ENCODE measurements at regions not wholly inside any gene's neighbourhood (a gene's known extent, or its start where the extent isn't known, plus 50 kb on each side); places are given as distances from the start of the nearest gene placed in this dataset.

DNA sequence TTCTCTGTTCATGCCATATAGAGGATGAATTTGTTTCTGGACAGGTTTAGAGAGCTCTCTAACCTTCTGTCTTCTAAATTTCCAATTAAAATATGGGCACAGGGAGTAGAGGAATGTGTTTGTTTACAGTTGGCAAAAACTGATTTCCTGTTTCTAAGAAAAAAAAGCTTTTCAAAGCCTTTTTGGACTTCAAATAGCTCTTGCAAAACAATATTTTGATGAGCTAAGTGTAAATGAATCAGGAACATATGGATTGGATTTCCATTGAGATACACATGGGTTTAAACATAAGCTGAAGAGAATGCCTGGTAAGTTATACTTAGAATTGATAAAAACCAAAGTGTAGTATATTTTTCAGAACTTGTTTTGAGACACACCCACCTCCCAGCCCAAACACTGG, 677.5 kb downstream of the NYAP2 start:
- TF ChIP-seq CTCF (IDR thresholded peaks at IDR 0.05; ENCODE audit: low read depth, low read length, missing input control) = no peak
- TF ChIP-seq, protein P1, sequence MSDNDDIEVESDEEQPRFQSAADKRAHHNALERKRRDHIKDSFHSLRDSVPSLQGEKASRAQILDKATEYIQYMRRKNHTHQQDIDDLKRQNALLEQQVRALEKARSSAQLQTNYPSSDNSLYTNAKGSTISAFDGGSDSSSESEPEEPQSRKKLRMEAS (IDR thresholded peaks at IDR 0.05) = no peak
- no peak for TF ChIP-seq RAD21 (IDR thresholded peaks at IDR 0.05)
- TF ChIP-seq, protein P2, sequence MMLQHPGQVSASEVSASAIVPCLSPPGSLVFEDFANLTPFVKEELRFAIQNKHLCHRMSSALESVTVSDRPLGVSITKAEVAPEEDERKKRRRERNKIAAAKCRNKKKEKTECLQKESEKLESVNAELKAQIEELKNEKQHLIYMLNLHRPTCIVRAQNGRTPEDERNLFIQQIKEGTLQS (IDR thresholded peaks at IDR 0.05) = no peak
- no peak for TF ChIP-seq JUND (IDR thresholded peaks at IDR 0.05)
- TF ChIP-seq, protein P3, sequence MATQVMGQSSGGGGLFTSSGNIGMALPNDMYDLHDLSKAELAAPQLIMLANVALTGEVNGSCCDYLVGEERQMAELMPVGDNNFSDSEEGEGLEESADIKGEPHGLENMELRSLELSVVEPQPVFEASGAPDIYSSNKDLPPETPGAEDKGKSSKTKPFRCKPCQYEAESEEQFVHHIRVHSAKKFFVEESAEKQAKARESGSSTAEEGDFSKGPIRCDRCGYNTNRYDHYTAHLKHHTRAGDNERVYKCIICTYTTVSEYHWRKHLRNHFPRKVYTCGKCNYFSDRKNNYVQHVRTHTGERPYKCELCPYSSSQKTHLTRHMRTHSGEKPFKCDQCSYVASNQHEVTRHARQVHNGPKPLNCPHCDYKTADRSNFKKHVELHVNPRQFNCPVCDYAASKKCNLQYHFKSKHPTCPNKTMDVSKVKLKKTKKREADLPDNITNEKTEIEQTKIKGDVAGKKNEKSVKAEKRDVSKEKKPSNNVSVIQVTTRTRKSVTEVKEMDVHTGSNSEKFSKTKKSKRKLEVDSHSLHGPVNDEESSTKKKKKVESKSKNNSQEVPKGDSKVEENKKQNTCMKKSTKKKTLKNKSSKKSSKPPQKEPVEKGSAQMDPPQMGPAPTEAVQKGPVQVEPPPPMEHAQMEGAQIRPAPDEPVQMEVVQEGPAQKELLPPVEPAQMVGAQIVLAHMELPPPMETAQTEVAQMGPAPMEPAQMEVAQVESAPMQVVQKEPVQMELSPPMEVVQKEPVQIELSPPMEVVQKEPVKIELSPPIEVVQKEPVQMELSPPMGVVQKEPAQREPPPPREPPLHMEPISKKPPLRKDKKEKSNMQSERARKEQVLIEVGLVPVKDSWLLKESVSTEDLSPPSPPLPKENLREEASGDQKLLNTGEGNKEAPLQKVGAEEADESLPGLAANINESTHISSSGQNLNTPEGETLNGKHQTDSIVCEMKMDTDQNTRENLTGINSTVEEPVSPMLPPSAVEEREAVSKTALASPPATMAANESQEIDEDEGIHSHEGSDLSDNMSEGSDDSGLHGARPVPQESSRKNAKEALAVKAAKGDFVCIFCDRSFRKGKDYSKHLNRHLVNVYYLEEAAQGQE (IDR thresholded peaks at IDR 0.05) = no peak
- no peak for TF ChIP-seq RXRA (IDR thresholded peaks at IDR 0.05)
- no peak for TF ChIP-seq TAF1 (conservative IDR thresholded peaks at IDR 0.05)
- TF ChIP-seq ZBTB33 (IDR thresholded peaks at IDR 0.05) = no peak
- TF ChIP-seq HNF4G (IDR thresholded peaks at IDR 0.05) = no peak
- TF ChIP-seq YY1 (IDR thresholded peaks at IDR 0.05) = no peak
- TF ChIP-seq SP1 (IDR thresholded peaks at IDR 0.05) = no peak
- TF ChIP-seq HNF4A (conservative IDR thresholded peaks at IDR 0.05) = no peak
- TF ChIP-seq FOXA1 (IDR thresholded peaks at IDR 0.05) = no peak

All from liver (tissue), 3 donors.